ENCODE measurements at regions not wholly inside any gene's neighbourhood (a gene's known extent, or its start where the extent isn't known, plus 50 kb on each side); places are given as distances from the start of the nearest gene placed in this dataset.

- H3K4me3 Mint-ChIP-seq, result no peak overlapping the region
- no peaks in the 10 kb centered on the region for H3K9me3 Mint-ChIP-seq
- Histone ChIP-seq H3K9ac (ENCODE audit: insufficient read depth, low read length, poor library complexity, severe bottlenecking) (no peak overlapping the region), H3K36me3 (replicated peaks in 1 of 2; ENCODE audit: control insufficient read depth in 1 of 2, insufficient read depth in 2 of 2, low read length in 2 of 2) (no peaks in the 10 kb centered on the region), H3K4me3 (replicated peaks in 1 of 3; ENCODE audit: low read depth in 2 of 3, low read length in 3 of 3) (no peak overlapping the region), H3K79me2 (ENCODE audit: insufficient read depth, low read length) (no peaks in the 10 kb centered on the region), H3K4me1 (ENCODE audit: control insufficient read depth in 1 of 2, insufficient read depth in 2 of 2, low read length in 2 of 2) (no peaks in the 10 kb centered on the region), H2AFZ (ENCODE audit: insufficient read depth, low read depth, low read length, poor library complexity, severe bottlenecking) (no peak overlapping the region), H3K27ac (ENCODE audit: low read depth in 1 of 2, low read length in 2 of 2) (no peak overlapping the region), H4K20me1 (ENCODE audit: insufficient read depth, low read length) (no peaks in the 10 kb centered on the region), H3K9me3 (replicated peaks in 1 of 2; ENCODE audit: control insufficient read depth in 1 of 2, insufficient read depth in 1 of 2, low read length in 2 of 2) (no peaks in the 10 kb centered on the region), H3K4me2 (replicated peaks; ENCODE audit: extremely low read depth, low read length, poor library complexity, severe bottlenecking) (no peak overlapping the region), H3K27me3 (ENCODE audit: control insufficient read depth in 2 of 2, insufficient read depth in 2 of 2, low read length in 2 of 2) (peaks cover 6 to 7% of the 10 kb centered on the region in 2 donors)
- no peak overlapping the region for H3K27ac Mint-ChIP-seq
- DNase-seq, result no peak
- TF ChIP-seq CTCF (IDR thresholded peaks at IDR 0.05), result no peak
- no peaks in the 10 kb centered on the region for H3K4me1 Mint-ChIP-seq
- WGBS (ENCODE audit: insufficient coverage), result no CpG with 5 or more reads among the region's 2 CpGs
- intact Hi-C loops (cut with micrococcal nuclease), result loop anchor here in 1 of 2 donors (5.0 kb wide), 1 partner anchor 46 kb away; no protein-coding TSS in a partner anchor
- no peaks in the 10 kb centered on the region for H3K36me3 Mint-ChIP-seq
- H3K27me3 Mint-ChIP-seq (ENCODE audit: low read depth in 3 of 3), result peaks cover 11 to 42% (median 19%) of the 10 kb centered on the region in 3 donors
Observed at GRCh38 chr2:217051416-217051815, 191.6 kb upstream of the TNP1 start.

GRCh38 chr2:217049956-217050355, 190.1 kb upstream of the TNP1 start:
- H3K36me3 ChIP-seq (replicated peaks in 1 of 2; ENCODE audit: control insufficient read depth in 1 of 2, insufficient read depth in 2 of 2, low read length in 2 of 2), result no peaks in the 10 kb centered on the region
- H3K36me3 Mint-ChIP-seq, result no peaks in the 10 kb centered on the region
- H3K27ac ChIP-seq (ENCODE audit: low read depth in 1 of 2, low read length in 2 of 2), result no peak overlapping the region
- no peak overlapping the region for H3K4me2 ChIP-seq (replicated peaks; ENCODE audit: extremely low read depth, low read length, poor library complexity, severe bottlenecking)
- no peaks in the 10 kb centered on the region for H3K4me1 ChIP-seq (ENCODE audit: control insufficient read depth in 1 of 2, insufficient read depth in 2 of 2, low read length in 2 of 2)
- H4K20me1 ChIP-seq (ENCODE audit: insufficient read depth, low read length), result no peaks in the 10 kb centered on the region
- intact Hi-C loops (cut with micrococcal nuclease), result loop anchor here in 1 of 2 donors (5.0 kb wide), 1 partner anchor 47 kb away; no protein-coding TSS in a partner anchor
- H3K4me3 Mint-ChIP-seq, result no peak overlapping the region
- 94% methylated on average over 3 of the region's 3 CpGs for WGBS (ENCODE audit: insufficient coverage)
- no peaks in the 10 kb centered on the region for H3K9me3 Mint-ChIP-seq
- no peak overlapping the region for H3K4me3 ChIP-seq (replicated peaks in 1 of 3; ENCODE audit: low read depth in 2 of 3, low read length in 3 of 3)
- no peak overlapping the region for H2AFZ ChIP-seq (ENCODE audit: insufficient read depth, low read depth, low read length, poor library complexity, severe bottlenecking)
- H3K9me3 ChIP-seq (replicated peaks in 1 of 2; ENCODE audit: control insufficient read depth in 1 of 2, insufficient read depth in 1 of 2, low read length in 2 of 2), result no peaks in the 10 kb centered on the region
- no peak for TF ChIP-seq CTCF (IDR thresholded peaks at IDR 0.05)
- no peak overlapping the region for H3K27ac Mint-ChIP-seq
- H3K79me2 ChIP-seq (ENCODE audit: insufficient read depth, low read length), result no peaks in the 10 kb centered on the region
- no peak overlapping the region for H3K9ac ChIP-seq (ENCODE audit: insufficient read depth, low read length, poor library complexity, severe bottlenecking)
- DNase-seq, result no peak
- peaks cover 2 to 6% of the 10 kb centered on the region in 2 donors for H3K27me3 ChIP-seq (ENCODE audit: control insufficient read depth in 2 of 2, insufficient read depth in 2 of 2, low read length in 2 of 2)
- H3K27me3 Mint-ChIP-seq (ENCODE audit: low read depth in 3 of 3), result peaks cover 13 to 37% (median 17%) of the 10 kb centered on the region in 3 donors
- H3K4me1 Mint-ChIP-seq, result no peaks in the 10 kb centered on the region

All from CD14-positive monocyte (primary cell).